GM21390 (cell line): ENCODE measurements at regions not wholly inside any gene's neighbourhood (a gene's known extent, or its start where the extent isn't known, plus 50 kb on each side); places are given as distances from the start of the nearest gene placed in this dataset.

Source experiments
- ATAC-seq: cut with Tn5 transposase; IDR thresholded peaks from one replicate; pipeline ENCODE4 v1.9.1; 2021; ENCODE audit not compliant: unreplicated experiment

- no peak for ATAC-seq
Measured at GRCh38 chr11:121755906-121756305, 303.1 kb upstream of the SORL1-AS1 start.

DNA sequence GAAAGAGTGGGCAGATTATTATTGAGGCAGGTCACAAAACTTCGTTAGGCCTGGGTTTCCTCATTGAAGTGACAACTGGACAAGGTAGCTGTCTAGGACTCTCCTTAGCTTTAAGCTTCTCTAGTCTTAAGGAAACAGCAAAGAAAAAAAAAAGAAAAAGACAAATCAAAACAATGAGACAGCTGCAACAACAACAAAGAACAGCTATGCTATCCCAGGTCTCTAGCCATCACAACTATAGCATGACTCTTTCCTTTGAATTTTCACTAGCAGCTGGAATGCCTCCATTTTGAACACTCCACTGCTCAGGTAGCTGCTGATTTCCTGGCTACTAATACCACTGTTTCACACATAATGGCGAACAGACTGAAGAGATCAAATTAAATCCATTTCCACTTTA, 302.4 kb upstream of the SORL1-AS1 start:
- no peak for ATAC-seq

- no peak for ATAC-seq
Measured at GRCh38 chr11:121754598-121754997, 301.8 kb upstream of the SORL1-AS1 start.

DNA sequence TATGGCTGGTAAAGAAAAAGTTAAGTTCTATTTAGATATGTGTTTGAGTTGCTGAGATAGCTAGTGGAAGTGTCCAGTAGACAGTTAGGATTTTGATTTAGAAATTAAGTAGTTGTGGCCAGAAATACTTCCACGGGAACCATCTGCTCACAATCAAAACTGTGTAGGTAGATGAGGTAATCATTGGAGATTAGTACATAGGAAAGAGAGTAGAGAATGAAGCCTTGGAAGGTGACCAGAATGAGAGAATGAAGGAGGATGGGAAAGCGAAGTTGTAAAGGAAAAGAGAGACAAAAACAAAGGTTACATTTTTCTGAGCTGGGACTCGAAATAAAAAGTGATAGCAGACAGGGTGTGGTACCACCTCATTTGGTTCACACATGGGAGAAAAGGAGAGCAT, 296.9 kb upstream of the SORL1-AS1 start:
- no peak for ATAC-seq

GRCh38 chr11:121748068-121748467, 295.3 kb upstream of the SORL1-AS1 start:
- ATAC-seq: no peak

- ATAC-seq: no peak
Measured at GRCh38 chr11:121743285-121743684, 290.5 kb upstream of the SORL1-AS1 start.

GRCh38 chr11:121741761-121742361, 289.1 kb upstream of the SORL1-AS1 start:
- ATAC-seq: no peak

DNA sequence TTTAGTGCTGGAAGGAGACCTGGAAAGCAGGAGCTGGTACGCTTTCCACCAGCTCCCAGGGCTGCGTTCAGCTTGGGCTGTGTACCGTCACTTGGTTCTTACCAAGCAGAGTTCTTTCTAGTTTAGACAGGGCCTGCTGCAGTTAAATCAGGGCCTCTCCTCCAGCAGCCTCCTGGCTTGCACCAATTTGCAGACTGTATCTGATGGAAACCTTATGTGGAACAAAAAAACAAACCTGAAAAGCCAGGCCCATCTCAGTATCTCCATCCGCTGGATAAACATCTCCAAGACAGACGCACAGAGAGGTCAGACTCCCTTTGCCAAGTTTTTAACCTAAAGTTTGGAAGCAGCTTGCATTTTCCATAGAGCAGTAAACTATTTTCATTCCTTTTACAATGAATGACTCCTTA, 288.6 kb upstream of the SORL1-AS1 start:
- no peak for ATAC-seq

DNA sequence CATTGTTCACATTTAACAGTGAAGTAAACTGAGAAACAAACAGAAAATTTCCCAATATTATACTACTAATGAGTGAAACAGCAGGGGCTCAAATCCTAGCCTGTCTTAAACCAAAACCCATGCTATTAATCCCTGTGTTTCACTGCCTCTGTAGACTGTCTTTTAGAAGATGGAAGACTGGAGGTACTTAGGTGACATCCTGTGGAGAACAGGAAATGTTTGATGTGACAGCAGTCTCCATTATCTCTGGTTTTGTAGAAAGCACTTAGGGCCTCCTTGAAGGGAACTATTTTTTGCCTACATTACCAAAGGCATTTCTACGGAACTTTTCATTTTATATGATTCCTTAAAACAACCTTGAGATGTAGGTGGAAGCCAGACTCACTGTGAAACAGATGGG, 288.1 kb upstream of the SORL1-AS1 start:
- ATAC-seq: no peak

GRCh38 chr11:121733858-121734257, 281.1 kb upstream of the SORL1-AS1 start:
- no peak for ATAC-seq

DNA sequence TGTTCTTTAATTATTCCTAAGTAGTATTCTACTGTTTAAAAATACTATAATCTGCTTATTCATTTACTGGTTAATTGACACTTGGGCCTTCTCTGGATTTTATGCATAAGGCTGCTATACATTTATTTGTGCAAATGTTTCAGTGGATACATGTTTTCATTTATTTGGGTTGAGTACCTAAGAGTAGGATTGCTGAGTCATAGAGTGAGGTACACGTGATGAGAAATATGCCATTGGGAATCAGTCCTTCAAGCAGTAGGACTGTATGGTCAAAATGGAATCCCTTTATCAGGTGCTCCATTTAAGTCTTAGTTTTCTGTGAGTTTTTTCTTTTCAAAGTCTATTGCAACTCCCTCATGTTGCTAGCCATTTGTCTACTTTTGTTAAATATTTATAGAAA, 275.2 kb upstream of the SORL1-AS1 start:
- ATAC-seq: no peak

- no peak for ATAC-seq
Measured at GRCh38 chr11:121723246-121723741, 270.5 kb upstream of the SORL1-AS1 start.

DNA sequence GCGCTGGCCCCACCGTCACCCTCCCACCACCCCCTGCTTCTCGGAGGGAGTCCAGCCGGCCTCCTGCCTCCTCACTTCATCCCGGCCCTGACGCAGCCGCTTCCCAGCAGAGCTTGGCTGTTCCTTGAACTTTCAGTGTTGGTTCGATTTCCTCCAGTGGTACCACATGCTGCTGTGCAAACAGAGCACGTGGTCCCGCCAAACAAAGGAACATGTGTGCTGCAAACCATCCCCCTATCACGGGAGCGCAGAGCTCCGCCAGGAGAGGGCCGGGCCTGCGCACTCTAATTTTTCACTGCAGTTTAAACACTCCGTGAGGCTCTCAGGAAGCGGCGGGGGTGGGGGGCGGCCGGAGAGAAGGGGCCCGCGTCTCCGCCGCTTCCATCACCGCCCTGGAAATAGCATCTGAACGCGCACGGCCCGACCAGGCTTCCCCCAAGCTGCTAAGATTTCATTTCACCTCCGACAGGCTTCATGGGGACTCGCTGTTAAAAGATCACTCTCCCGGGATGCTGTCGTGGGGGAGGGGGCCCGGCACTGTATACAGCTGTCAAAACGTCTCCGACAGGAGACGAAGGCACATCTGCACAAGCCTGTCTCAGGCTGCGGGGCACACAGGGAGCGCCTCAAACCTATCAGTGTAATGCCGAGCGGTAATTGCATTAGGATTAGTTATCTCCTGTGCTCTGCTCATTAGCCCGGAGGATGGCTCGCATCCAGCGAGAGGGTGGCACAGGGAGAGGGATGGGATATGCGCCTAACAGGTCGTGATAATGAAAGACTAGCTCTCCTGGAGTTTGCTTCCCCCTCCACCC, 269.9 kb upstream of the SORL1-AS1 start:
- no peak for ATAC-seq

DNA sequence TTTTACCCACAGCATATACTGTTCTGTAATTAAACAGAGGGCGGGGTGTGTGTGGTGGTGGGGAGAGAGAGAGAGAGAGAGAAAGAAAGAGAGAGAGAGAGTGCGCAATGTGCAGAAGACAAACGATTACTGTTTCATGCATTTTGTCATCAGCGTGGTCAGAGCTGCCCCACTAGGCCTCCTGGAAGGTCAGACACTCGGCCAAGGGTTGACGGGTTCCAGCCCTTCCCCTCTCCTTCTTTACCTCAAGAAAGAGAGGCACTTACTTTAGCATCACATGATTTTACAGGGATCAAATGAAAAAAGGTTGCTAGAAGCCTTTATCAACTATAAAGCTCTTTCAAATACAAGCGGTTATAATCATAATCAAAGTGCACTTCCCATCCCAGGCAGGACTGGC, 269.2 kb upstream of the SORL1-AS1 start:
- no peak for ATAC-seq

- no peak for ATAC-seq
Measured at GRCh38 chr11:121721448-121721847, 268.7 kb upstream of the SORL1-AS1 start.

DNA sequence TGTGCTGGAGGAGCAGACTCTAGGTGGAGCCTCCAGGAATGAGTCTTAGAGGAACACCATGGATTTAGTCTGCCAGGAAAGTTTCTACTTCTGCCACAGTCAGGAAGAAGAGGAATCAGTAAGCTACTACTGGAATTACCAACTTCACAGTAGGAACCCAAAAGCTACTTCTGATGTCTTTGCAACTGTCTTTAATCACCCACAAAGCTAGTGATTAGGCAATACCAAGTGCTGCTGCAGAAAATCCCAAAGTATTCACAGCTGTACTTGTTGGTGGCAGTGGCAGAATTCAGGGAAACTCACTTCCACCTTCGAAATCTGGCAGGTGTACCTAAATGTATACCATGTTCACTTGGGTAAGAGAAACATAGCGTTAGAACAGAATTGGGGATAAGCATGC, 264.5 kb upstream of the SORL1-AS1 start:
- no peak for ATAC-seq

DNA sequence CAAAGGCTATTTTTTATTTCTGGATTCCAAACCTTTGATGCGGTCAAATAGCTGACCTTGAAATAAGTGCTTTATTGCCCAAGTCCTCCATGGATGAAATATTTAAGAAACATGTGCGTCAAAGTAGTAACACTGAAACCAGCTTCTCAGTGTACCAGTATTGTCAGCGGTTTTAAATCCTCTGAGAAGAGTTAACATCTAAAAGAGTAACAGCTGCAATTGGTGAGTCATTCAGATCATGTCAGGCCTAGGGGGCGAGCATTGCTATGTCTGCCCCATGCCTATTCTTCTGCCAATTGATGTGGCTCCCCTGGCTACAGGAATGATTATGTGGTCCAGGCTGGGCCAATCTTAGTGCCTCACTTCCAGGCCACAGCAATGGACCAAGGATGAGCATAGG, 263.3 kb upstream of the SORL1-AS1 start:
- no peak for ATAC-seq

- ATAC-seq: no peak
Measured at GRCh38 chr11:121715405-121715804, 262.6 kb upstream of the SORL1-AS1 start.

- ATAC-seq: no peak
Measured at GRCh38 chr11:121714351-121714750, 261.6 kb upstream of the SORL1-AS1 start.

DNA sequence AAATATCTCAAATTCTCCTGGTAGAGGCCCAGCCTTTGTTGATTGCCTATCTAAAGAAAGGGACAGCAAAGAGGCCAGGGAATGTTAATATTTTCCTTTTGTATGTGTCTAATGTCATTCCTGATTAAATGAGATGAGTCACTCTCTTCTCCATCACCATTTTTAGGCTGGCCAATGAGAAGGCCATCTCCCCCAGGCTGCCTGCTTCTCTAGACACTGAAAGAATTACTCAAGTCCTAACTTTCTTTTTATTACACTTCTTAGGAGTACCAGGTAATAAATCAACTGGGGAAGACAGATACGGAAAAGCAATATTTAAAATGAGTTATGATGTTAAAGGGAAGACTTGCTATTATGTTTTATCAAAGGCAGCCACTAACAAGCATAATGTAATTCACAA, 259.2 kb upstream of the SORL1-AS1 start:
- ATAC-seq: no peak

GRCh38 chr11:121711236-121711635, 258.5 kb upstream of the SORL1-AS1 start:
- ATAC-seq: no peak

GRCh38 chr11:121706884-121707420, 254.2 kb upstream of the SORL1-AS1 start:
- ATAC-seq: no peak
